ENCODE measurements at regions not wholly inside any gene's neighbourhood (a gene's known extent, or its start where the extent isn't known, plus 50 kb on each side); places are given as distances from the start of the nearest gene placed in this dataset.

GRCh38 chr12:114750917-114751316 is 66.9 kb upstream of the TBX3 start (continued):
- TF ChIP-seq SRF (IDR thresholded peaks at IDR 0.05; ENCODE audit: low read depth, low read length) (no peak), ASH2L (IDR thresholded peaks at IDR 0.05; ENCODE audit: low read length) (no peak), JUN (IDR thresholded peaks at IDR 0.05; ENCODE audit: low read depth, low read length) (no peak), TEAD4 (IDR thresholded peaks at IDR 0.05; ENCODE audit: low read depth, low read length) (no peak), CHD2 (IDR thresholded peaks at IDR 0.05; ENCODE audit: low read length) (no peak)

Measured in H1 (cell line).